Uterus (tissue), 3 donors: ENCODE measurements at regions not wholly inside any gene's neighbourhood (a gene's known extent, or its start where the extent isn't known, plus 50 kb on each side); places are given as distances from the start of the nearest gene placed in this dataset.

Experiments used
- DNase-seq, 2 donors: peaks; one replicate each; pipeline ENCODE4 v3.0.0-alpha.2; 2019 to 2020
- H3K27ac ChIP-seq, 2 donors: fragments of 200-600 bp; sonication (generic); 1 replicate in 1 of 2; 2 replicates in 1 of 2; pipeline ENCODE4 v1.5.1; 2016 to 2018
- H3K27me3 ChIP-seq, 2 donors: fragments of 200-600 bp; sonication (generic); one replicate each; pipeline ENCODE4 v1.5.1; 2018 to 2019; ENCODE audit warnings: control low read depth in 1 of 2
- H3K36me3 ChIP-seq, 2 donors: fragments of 200-600 bp; sonication (generic); one replicate each; pipeline ENCODE4 v1.5.1; 2019; ENCODE audit warnings: control low read depth in 1 of 2
- H3K4me1 ChIP-seq, 2 donors: fragments of 200-600 bp; sonication (generic); one replicate each; pipeline ENCODE4 v1.5.1; 2018 to 2019; ENCODE audit warnings: control low read depth in 1 of 2
- H3K4me3 ChIP-seq, 2 donors: fragments of 200-600 bp; sonication (generic); 1 replicate in 1 of 2; 2 replicates in 1 of 2; pipeline ENCODE4 v1.5.1; 2018 to 2019; ENCODE audit warnings: mild to moderate bottlenecking in 1 of 2
- H3K9me3 ChIP-seq, 2 donors: fragments of 200-600 bp; sonication (generic); one replicate each; pipeline ENCODE4 v1.5.1; 2019; ENCODE audit warnings: control low read depth in 1 of 2
- CTCF ChIP-seq, 4 experiments: fragments of 200-600 bp in 2 of 4; fragments of 450-650 bp in 2 of 4; sonication (generic) in 2 of 4; IDR thresholded peaks; one replicate each; pipeline ENCODE4 v1.5.1; 2016 to 2019; ENCODE audit warnings: antibody characterized with exemption in 4 of 4, mild to moderate bottlenecking in 2 of 4, moderate library complexity in 1 of 4
- POLR2A ChIP-seq, 2 donors: fragments of 450-650 bp; IDR thresholded peaks; one replicate each; pipeline ENCODE4 v1.6.1; 2016; ENCODE audit warnings: antibody characterized with exemption in 2 of 2, mild to moderate bottlenecking in 1 of 2, moderate library complexity in 1 of 2
- intact Hi-C: fragments of 100-400 bp; cut with DNase I; formaldehyde crosslinking; loops from one replicate; pipeline ENCODE4 v1.15.1; 2023; ENCODE audit warnings: low total_unique reads
- donor health status: DM: yes; HTN: yes; CAD: no.

GRCh38 chr2:120490091-120490798 lies 144.3 kb downstream of the INHBB start:
- no peaks in the 10 kb centered on the region for H3K9me3 ChIP-seq

GRCh38 chr2:120491111-120491625 lies 145.2 kb downstream of the INHBB start:
- Histone ChIP-seq H3K4me3 (no peak overlapping the region), H3K9me3 (no peaks in the 10 kb centered on the region), H3K36me3 (no peaks in the 10 kb centered on the region), H3K27ac (no peak overlapping the region), H3K4me1 (no peaks in the 10 kb centered on the region), H3K27me3 (no peaks in the 10 kb centered on the region)
- TF ChIP-seq POLR2A (IDR thresholded peaks at IDR 0.05), result no peak
- no peak for TF ChIP-seq CTCF (IDR thresholded peaks at IDR 0.05)
- no peak for DNase-seq
- intact Hi-C loops, result no loop called here

More at GRCh38 chr2:120490091-120490798, 144.3 kb downstream of the INHBB start:
- Histone ChIP-seq H3K27ac (no peak overlapping the region), H3K36me3 (no peaks in the 10 kb centered on the region), H3K4me1 (no peaks in the 10 kb centered on the region), H3K27me3 (no peaks in the 10 kb centered on the region), H3K4me3 (no peak overlapping the region)
- DNase-seq, result no peak
- intact Hi-C loops, result no loop called here
- TF ChIP-seq POLR2A (IDR thresholded peaks at IDR 0.05) (no peak), CTCF (IDR thresholded peaks at IDR 0.05) (no peak)

GRCh38 chr2:120493231-120493630 lies 147.3 kb downstream of the INHBB start:
- no peak overlapping the region for H3K4me3 ChIP-seq
- no peak overlapping the region for H3K27ac ChIP-seq
- H3K27me3 ChIP-seq, result no peaks in the 10 kb centered on the region
- H3K36me3 ChIP-seq, result no peaks in the 10 kb centered on the region
- no peaks in the 10 kb centered on the region for H3K9me3 ChIP-seq
- intact Hi-C loops, result no loop called here
- no peak for DNase-seq
- TF ChIP-seq CTCF (IDR thresholded peaks at IDR 0.05), result no peak
- no peak for TF ChIP-seq POLR2A (IDR thresholded peaks at IDR 0.05)
- no peaks in the 10 kb centered on the region for H3K4me1 ChIP-seq

GRCh38 chr2:120494446-120494845 lies 148.5 kb downstream of the INHBB start:
- H3K36me3 ChIP-seq, result no peaks in the 10 kb centered on the region
- no peaks in the 10 kb centered on the region for H3K4me1 ChIP-seq
- TF ChIP-seq CTCF (IDR thresholded peaks at IDR 0.05), result no peak
- no peak for TF ChIP-seq POLR2A (IDR thresholded peaks at IDR 0.05)
- H3K4me3 ChIP-seq, result no peak overlapping the region
- DNase-seq, result no peak
- H3K27me3 ChIP-seq, result no peaks in the 10 kb centered on the region
- no peaks in the 10 kb centered on the region for H3K9me3 ChIP-seq
- intact Hi-C loops, result no loop called here
- no peak overlapping the region for H3K27ac ChIP-seq

GRCh38 chr2:120495586-120495985 lies 149.7 kb downstream of the INHBB start:
- no peak for DNase-seq
- Histone ChIP-seq H3K9me3 (no peaks in the 10 kb centered on the region), H3K4me3 (no peak overlapping the region), H3K36me3 (no peaks in the 10 kb centered on the region), H3K27me3 (no peaks in the 10 kb centered on the region), H3K4me1 (no peaks in the 10 kb centered on the region), H3K27ac (no peak overlapping the region)
- TF ChIP-seq CTCF (IDR thresholded peaks at IDR 0.05) (no peak), POLR2A (IDR thresholded peaks at IDR 0.05) (no peak)
- intact Hi-C loops, result no loop called here
